A673 (cell line): ENCODE measurements at regions not wholly inside any gene's neighbourhood (a gene's known extent, or its start where the extent isn't known, plus 50 kb on each side); places are given as distances from the start of the nearest gene placed in this dataset.

Source experiments
- EZH2 ChIP-seq: fragments of 200-600 bp; sonication (generic); IDR thresholded peaks from 2 replicates; pipeline ENCODE4 v1.6.1; 2017; ENCODE audit warnings: borderline replicate concordance, low read depth, mild to moderate bottlenecking, mixed read lengths, antibody characterized with exemption, low read length; ENCODE audit not compliant: poor library complexity, severe bottlenecking
- TF ChIP-seq, protein P1 (sequence below): fragments of 300-800, 200-600 bp; sonication (generic); conservative IDR thresholded peaks from 2 replicates; pipeline ENCODE4 v1.5.1; 2017; ENCODE audit warnings: low read depth, mild to moderate bottlenecking, antibody characterized with exemption, low read length, moderate library complexity, mixed read lengths

DNA sequence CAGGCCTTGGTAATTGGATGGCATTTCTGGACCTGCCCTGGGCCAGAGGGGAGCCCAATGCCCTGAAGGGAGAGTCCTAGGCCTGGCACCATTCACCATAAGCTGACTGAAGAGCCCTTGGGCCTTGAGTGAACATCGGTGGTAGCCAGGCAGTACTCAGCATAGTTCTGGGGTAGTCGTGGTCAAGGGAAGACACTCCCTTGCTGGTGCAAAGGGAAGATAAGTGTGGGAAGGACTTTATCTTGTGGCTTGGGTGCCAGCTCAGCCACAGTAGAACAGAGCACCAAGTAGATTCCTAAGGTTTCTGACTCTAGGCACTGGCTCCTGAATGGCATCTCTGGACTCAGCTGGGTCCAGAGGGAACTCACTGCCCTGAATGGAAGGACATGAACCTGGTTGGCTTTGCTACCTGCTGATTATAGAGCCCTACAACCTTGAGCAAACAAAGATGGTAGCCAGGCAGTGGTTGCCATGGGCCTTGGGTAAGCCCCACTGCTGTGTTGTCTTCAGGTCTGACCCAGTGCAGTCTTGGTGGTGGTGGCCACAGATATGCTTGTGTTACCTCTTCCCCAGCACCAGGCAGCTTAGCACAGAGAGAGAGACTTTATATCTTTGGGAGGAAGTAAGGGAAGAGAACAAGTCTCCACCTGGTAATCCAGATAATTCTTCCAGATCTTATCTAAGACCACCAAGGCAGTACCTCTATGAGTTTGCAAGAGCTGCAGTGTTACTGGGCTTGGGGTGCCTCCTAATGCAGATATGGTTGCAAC lies 83.5 kb downstream of the PRDM13 start:
- TF ChIP-seq, protein P1, sequence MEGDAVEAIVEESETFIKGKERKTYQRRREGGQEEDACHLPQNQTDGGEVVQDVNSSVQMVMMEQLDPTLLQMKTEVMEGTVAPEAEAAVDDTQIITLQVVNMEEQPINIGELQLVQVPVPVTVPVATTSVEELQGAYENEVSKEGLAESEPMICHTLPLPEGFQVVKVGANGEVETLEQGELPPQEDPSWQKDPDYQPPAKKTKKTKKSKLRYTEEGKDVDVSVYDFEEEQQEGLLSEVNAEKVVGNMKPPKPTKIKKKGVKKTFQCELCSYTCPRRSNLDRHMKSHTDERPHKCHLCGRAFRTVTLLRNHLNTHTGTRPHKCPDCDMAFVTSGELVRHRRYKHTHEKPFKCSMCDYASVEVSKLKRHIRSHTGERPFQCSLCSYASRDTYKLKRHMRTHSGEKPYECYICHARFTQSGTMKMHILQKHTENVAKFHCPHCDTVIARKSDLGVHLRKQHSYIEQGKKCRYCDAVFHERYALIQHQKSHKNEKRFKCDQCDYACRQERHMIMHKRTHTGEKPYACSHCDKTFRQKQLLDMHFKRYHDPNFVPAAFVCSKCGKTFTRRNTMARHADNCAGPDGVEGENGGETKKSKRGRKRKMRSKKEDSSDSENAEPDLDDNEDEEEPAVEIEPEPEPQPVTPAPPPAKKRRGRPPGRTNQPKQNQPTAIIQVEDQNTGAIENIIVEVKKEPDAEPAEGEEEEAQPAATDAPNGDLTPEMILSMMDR = no peak
- TF ChIP-seq EZH2 = no peak
